Activated T-cell treated with anti-CD3 and anti-CD28 coated beads for 4 hours (primary cell): ENCODE measurements at regions not wholly inside any gene's neighbourhood (a gene's known extent, or its start where the extent isn't known, plus 50 kb on each side); places are given as distances from the start of the nearest gene placed in this dataset.

ENCODE experiments used
- DNase-seq: peaks from one replicate; pipeline ENCODE4 v3.0.0-alpha.2; 2020

- DNase-seq, result no peak
Measured at GRCh38 chr12:108043286-108043685, 85.8 kb upstream of the WSCD2 start.

- DNase-seq, result no peak
Measured at GRCh38 chr12:108043750-108044533, 85.1 kb upstream of the WSCD2 start.

GRCh38 chr12:108046135-108046534 is 83.0 kb upstream of the WSCD2 start:
- no peak for DNase-seq

GRCh38 chr12:108046650-108047049 is 82.4 kb upstream of the WSCD2 start:
- no peak for DNase-seq

- no peak for DNase-seq
Measured at GRCh38 chr12:108047071-108047550, 82.0 kb upstream of the WSCD2 start.

GRCh38 chr12:108048686-108049085 is 80.4 kb upstream of the WSCD2 start:
- DNase-seq, result no peak

GRCh38 chr12:108050696-108051095 is 78.4 kb upstream of the WSCD2 start:
- DNase-seq, result no peak

- DNase-seq, result no peak
Measured at GRCh38 chr12:108052260-108052659, 76.8 kb upstream of the WSCD2 start.

GRCh38 chr12:108053512-108053911 is 75.6 kb upstream of the WSCD2 start:
- no peak for DNase-seq

GRCh38 chr12:108054496-108054895 is 74.6 kb upstream of the WSCD2 start:
- DNase-seq, result no peak

GRCh38 chr12:108055141-108055540 is 73.9 kb upstream of the WSCD2 start:
- no peak for DNase-seq

- no peak for DNase-seq
Measured at GRCh38 chr12:108060067-108060466, 69.0 kb upstream of the WSCD2 start.

GRCh38 chr12:108060903-108061302 is 68.2 kb upstream of the WSCD2 start:
- no peak for DNase-seq

- DNase-seq, result no peak
Measured at GRCh38 chr12:108063192-108063591, 65.9 kb upstream of the WSCD2 start.

- no peak for DNase-seq
Measured at GRCh38 chr12:108065069-108065468, 64.0 kb upstream of the WSCD2 start.

- no peak for DNase-seq
Measured at GRCh38 chr12:108066583-108067577, 62.2 kb upstream of the WSCD2 start.

GRCh38 chr12:108069651-108070165 is 59.4 kb upstream of the WSCD2 start:
- no peak for DNase-seq

- DNase-seq, result no peak
Measured at GRCh38 chr12:108075561-108075960, 53.5 kb upstream of the WSCD2 start.

- no peak for DNase-seq
Measured at GRCh38 chr12:108076556-108076955, 52.5 kb upstream of the WSCD2 start.

- no peak for DNase-seq
Measured at GRCh38 chr12:108078428-108078827, 50.7 kb upstream of the WSCD2 start.
